DND-41 (cell line): ENCODE measurements at regions not wholly inside any gene's neighbourhood (a gene's known extent, or its start where the extent isn't known, plus 50 kb on each side); places are given as distances from the start of the nearest gene placed in this dataset.

ENCODE experiments used
- ATAC-seq: fragments of 200-7000 bp; cut with Tn5 transposase; 3 replicates; pipeline ENCODE4 v1.9.1; 2021; ENCODE audit warnings: low read depth; ENCODE audit not compliant: insufficient read depth
- DNase-seq: peaks from one replicate; pipeline ENCODE4 v3.0.0-alpha.2; 2020
- H2AFZ ChIP-seq: 2 replicates; pipeline ENCODE4 v1.6.0; 2012; ENCODE audit warnings: low read depth, low read length
- H3K27ac ChIP-seq: 2 replicates; pipeline ENCODE4 v1.5.1; 2012; ENCODE audit warnings: low read length, inconsistent platforms
- H3K27me3 ChIP-seq: fragments of 200-600 bp; sonication (generic); 2 replicates; pipeline ENCODE4 v1.6.0; 2012; ENCODE audit warnings: low read length, mild to moderate bottlenecking, inconsistent platforms; ENCODE audit not compliant: insufficient read depth, poor library complexity
- H3K36me3 ChIP-seq: 2 replicates; pipeline ENCODE4 v1.5.1; 2012; ENCODE audit warnings: low read length, inconsistent platforms; ENCODE audit not compliant: insufficient read depth
- H3K4me1 ChIP-seq: 2 replicates; pipeline ENCODE4 v1.5.1; 2012; ENCODE audit warnings: mild to moderate bottlenecking, low read length; ENCODE audit not compliant: insufficient read depth
- H3K4me2 ChIP-seq: 2 replicates; pipeline ENCODE4 v1.6.0; 2012; ENCODE audit warnings: mild to moderate bottlenecking, moderate library complexity, low read length, inconsistent platforms; ENCODE audit not compliant: insufficient read depth
- H3K4me3 ChIP-seq, 2 experiments: fragments of 200-600 bp in 1 of 2; shearing (Covaris generic) in 1 of 2; 2 replicates each; pipeline ENCODE4 v1.5.1; 2012 to 2016; ENCODE audit warnings: inconsistent platforms in 2 of 2, low read length in 2 of 2, mild to moderate bottlenecking in 2 of 2, low read depth in 1 of 2, moderate library complexity in 1 of 2
- H3K79me2 ChIP-seq: 2 replicates; pipeline ENCODE4 v1.6.0; 2012; ENCODE audit warnings: low read length, inconsistent platforms; ENCODE audit not compliant: insufficient read depth
- H3K9ac ChIP-seq: 2 replicates; pipeline ENCODE4 v1.6.0; 2012; ENCODE audit warnings: low read depth, mild to moderate bottlenecking, inconsistent platforms, low read length, moderate library complexity
- H3K9me3 ChIP-seq: 2 replicates; pipeline ENCODE4 v1.5.1; 2012; ENCODE audit warnings: low read length, moderate library complexity, mild to moderate bottlenecking, inconsistent platforms; ENCODE audit not compliant: insufficient read depth, severe bottlenecking
- H4K20me1 ChIP-seq: 2 replicates; pipeline ENCODE4 v1.6.0; 2012; ENCODE audit warnings: low read length; ENCODE audit not compliant: insufficient read depth
- EZH2 ChIP-seq: IDR thresholded peaks from 3 replicates; pipeline ENCODE4 v1.6.1; 2012; ENCODE audit warnings: borderline replicate concordance, low read depth, mild to moderate bottlenecking, moderate library complexity, low read length, inconsistent platforms; ENCODE audit not compliant: severe bottlenecking
- TF ChIP-seq, protein P1 (sequence below): IDR thresholded peaks from 2 replicates; pipeline ENCODE4 v1.5.1; 2012; ENCODE audit warnings: borderline replicate concordance, low read length, moderate library complexity, mild to moderate bottlenecking; ENCODE audit not compliant: poor library complexity, severe bottlenecking; ENCODE audit errors: extremely low read depth

- no peaks in the 10 kb centered on the region for H3K9me3 ChIP-seq
- no peaks in the 10 kb centered on the region for H3K36me3 ChIP-seq
- H2AFZ ChIP-seq: no peak overlapping the region
- no peak for TF ChIP-seq EZH2
- TF ChIP-seq, protein P1, sequence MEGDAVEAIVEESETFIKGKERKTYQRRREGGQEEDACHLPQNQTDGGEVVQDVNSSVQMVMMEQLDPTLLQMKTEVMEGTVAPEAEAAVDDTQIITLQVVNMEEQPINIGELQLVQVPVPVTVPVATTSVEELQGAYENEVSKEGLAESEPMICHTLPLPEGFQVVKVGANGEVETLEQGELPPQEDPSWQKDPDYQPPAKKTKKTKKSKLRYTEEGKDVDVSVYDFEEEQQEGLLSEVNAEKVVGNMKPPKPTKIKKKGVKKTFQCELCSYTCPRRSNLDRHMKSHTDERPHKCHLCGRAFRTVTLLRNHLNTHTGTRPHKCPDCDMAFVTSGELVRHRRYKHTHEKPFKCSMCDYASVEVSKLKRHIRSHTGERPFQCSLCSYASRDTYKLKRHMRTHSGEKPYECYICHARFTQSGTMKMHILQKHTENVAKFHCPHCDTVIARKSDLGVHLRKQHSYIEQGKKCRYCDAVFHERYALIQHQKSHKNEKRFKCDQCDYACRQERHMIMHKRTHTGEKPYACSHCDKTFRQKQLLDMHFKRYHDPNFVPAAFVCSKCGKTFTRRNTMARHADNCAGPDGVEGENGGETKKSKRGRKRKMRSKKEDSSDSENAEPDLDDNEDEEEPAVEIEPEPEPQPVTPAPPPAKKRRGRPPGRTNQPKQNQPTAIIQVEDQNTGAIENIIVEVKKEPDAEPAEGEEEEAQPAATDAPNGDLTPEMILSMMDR: no peak
- DNase-seq: no peak
- H3K27ac ChIP-seq: no peak overlapping the region
- ATAC-seq: no peak
- H3K79me2 ChIP-seq: no peaks in the 10 kb centered on the region
- H3K4me1 ChIP-seq: no peaks in the 10 kb centered on the region
- H3K4me3 ChIP-seq: no peak overlapping the region
- H4K20me1 ChIP-seq: no peaks in the 10 kb centered on the region
- no peak overlapping the region for H3K4me2 ChIP-seq
- no peaks in the 10 kb centered on the region for H3K27me3 ChIP-seq
- H3K9ac ChIP-seq: no peak overlapping the region
Measured at GRCh38 chr13:78409172-78409571, 194.2 kb downstream of the POU4F1 start.

DNA sequence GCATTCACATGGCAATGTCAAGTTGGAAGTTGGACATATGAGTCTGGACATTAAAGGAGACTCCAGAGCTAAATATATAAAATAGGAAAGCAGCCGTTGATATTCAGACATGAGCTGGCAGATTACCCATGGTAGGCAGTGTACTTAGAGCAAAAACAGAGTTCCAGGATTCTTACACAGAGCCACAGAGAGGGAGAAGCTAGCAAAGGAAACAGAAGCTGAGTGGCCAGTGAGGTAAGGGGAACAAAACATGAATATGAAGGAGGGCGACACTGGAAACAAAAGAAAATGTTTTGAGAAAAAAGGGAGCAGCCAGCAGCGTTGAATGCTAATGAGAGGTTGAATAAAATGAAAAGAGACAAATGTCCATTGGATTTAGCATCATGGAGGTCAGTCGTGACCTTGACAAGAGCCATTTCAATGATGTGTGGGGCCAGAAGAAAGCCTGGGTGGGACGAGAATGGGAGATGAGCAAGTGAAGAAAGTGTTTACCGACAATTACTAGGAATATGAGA lies 198.4 kb downstream of the POU4F1 start:
- Histone ChIP-seq H3K4me1 (no peaks in the 10 kb centered on the region), H3K36me3 (no peaks in the 10 kb centered on the region), H3K4me2 (no peak overlapping the region), H2AFZ (no peak overlapping the region), H3K4me3 (no peak overlapping the region), H3K9ac (no peak overlapping the region), H3K9me3 (no peaks in the 10 kb centered on the region), H4K20me1 (no peaks in the 10 kb centered on the region), H3K27me3 (peaks cover 3% of the 10 kb centered on the region), H3K27ac (no peak overlapping the region), H3K79me2 (no peaks in the 10 kb centered on the region)
- DNase-seq: no peak
- TF ChIP-seq, protein P1: no peak
- TF ChIP-seq EZH2: no peak
- no peak for ATAC-seq

DNA sequence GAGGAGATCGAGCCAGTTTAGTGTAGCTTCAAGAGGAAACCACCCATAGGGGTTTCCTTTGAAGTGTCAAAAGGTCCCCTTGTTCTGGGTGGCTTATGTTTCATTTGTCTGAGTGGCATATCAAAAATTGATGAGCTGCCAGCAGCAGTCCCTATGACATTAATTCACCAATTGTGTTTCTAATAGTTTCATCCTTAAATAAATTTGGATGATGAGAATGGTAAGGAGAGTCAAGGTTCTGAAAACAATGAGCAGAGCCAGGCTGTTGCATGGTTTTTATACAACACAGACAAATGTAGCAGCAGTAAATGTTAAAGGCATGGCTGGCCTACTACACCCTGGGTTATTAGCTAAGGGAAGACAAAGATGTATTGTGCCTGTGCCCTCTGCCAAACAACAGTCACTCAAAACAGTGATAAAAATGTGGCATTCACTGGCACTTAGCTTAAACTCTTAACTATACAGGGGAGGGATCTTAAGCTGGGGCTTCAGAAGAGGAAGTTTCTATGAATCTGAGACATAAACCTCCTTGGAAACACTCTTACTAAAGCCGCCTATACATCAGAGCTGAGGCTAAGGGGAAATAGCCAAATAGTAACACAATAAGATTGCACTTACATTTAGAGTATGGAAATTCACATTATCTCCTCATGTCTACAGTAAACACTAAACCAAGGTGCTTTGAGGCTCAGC lies 200.5 kb downstream of the POU4F1 start:
- Histone ChIP-seq H3K4me3 (no peak overlapping the region), H4K20me1 (no peaks in the 10 kb centered on the region), H3K4me1 (no peaks in the 10 kb centered on the region), H3K79me2 (no peaks in the 10 kb centered on the region), H3K9me3 (no peaks in the 10 kb centered on the region), H2AFZ (no peak overlapping the region), H3K4me2 (no peak overlapping the region), H3K9ac (no peak overlapping the region), H3K27ac (no peak overlapping the region), H3K27me3 (peaks cover 3% of the 10 kb centered on the region), H3K36me3 (no peaks in the 10 kb centered on the region)
- no peak for DNase-seq
- ATAC-seq: no peak
- TF ChIP-seq EZH2: no peak
- TF ChIP-seq, protein P1: no peak
